HG02938 (cell line): ENCODE measurements at regions not wholly inside any gene's neighbourhood (a gene's known extent, or its start where the extent isn't known, plus 50 kb on each side); places are given as distances from the start of the nearest gene placed in this dataset.

Experiments used
- ATAC-seq: cut with Tn5 transposase; IDR thresholded peaks from one replicate; pipeline ENCODE4 v1.9.1; 2021; ENCODE audit warnings: mild to moderate bottlenecking, moderate library complexity; ENCODE audit not compliant: unreplicated experiment

DNA sequence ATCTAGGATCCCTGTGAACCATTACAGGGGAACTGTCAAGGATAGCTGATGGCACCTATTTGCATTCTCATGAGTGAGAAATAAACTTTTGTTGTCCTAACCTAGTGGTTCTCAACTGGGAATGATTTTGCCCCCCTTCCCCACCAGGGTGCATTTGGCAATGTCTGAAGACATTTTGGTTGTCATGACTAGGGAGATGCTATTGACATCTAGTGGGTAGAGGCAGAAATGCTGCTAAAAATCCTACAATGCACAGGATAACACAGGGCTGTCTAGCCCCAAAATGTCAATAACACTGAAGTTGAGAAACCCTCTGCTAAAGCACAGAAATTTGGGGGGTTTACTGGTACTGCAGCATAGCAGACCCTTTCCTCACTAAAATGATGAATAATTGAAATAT lies 140.9 kb upstream of the SRRM4 start:
- no peak for ATAC-seq

DNA sequence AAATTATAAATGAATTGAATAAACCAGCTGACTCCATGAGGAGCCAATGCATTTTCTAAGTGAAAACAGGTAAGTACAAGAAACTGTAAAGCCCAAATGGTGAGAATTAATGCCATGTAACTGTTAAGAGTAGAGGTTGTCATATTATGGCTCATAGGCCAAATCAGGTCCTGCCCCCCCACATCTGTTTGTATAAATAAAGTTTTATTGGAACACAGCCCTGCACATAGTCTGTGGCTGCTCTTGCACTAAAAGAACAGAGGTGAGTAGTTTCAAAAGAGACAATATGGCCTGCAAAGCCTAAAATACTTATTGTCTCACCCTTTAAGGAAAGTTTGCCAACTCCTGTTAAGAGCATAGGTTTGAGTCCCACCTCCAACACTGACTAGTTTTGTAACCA lies 140.5 kb upstream of the SRRM4 start:
- no peak for ATAC-seq

DNA sequence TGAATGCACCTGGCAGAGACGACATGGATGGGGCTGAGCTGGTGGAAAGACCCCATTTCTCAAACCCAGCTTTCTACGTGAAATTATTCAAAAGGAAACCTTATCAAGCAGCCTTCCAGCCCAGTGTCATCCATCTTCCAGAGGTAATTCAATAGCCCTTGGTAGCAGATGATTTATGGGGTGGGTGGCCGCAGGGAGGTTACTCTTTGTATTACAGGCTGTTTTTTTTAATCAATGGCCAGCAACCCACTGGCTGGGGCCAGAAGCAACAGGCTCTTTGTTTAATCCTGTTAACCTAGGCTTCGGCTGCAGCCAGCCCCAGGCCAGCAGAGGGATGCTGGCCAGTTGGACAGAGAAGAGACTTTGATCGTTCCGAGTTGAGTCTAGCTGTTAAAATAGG lies 139.8 kb upstream of the SRRM4 start:
- no peak for ATAC-seq

DNA sequence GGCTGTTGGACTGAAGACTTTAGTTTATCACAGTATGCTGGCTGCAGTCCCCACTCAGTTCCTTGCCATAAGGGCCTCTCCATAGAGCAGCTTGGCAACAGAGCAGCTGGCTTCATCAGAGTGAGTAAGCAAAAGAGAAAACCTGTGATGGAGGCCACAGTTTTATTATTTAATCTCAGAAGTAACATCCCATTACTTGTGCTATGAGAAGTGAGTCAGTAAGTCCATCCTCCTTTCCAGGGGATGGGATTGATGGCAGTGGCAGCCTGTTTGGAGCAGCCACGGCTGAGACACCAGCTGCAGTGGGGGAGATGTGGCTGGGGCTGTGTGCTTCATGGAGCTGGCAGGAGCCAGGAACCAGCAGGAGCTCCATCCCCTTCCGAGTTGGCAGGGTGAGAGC lies 138.5 kb upstream of the SRRM4 start:
- no peak for ATAC-seq

DNA sequence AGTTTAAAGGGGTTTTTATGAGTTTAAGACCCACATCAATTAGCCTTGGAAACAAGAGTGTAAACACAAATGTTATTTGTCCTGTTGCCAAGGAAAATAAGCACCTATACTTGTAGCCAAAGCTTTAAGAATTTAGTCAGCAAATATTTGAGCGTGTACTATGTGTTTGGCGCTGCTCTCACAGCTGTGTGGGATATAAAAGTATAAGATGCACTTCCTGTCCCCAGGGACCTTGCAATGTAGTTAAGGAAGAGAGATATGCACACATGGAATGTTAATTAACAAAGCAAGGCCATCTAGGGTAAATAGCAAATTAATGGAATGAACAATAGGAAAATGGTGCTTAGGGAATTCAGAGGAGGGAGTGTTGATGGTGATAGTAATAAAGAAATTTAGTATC lies 134.9 kb upstream of the SRRM4 start:
- ATAC-seq: no peak

DNA sequence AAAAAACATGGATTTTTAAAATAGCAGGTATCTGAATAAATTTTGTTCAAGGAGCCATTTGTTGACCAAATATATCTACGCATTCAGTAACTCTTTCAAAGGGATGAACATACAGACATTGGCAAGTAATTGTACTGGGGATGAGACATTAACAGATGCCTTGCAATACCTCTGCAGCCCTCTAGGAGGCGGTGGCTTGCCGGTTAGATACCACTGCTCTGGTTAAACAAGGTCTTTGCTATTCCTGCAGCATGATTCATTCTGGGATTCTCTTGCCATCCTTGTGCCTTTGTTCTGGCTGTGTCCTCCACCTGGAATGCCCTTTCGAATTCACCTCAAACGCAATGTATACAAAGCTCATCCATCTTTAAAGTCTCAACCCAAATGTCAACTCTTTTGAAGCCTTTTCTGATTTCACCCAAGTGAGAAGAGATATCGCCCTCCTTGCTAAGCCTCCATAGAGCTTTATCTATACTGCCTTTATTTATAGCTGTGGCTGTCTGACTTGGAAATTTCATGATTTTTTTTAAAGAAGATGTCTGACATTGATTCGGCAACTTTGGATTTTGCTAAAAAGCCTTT lies 131.0 kb upstream of the SRRM4 start:
- ATAC-seq: no peak

DNA sequence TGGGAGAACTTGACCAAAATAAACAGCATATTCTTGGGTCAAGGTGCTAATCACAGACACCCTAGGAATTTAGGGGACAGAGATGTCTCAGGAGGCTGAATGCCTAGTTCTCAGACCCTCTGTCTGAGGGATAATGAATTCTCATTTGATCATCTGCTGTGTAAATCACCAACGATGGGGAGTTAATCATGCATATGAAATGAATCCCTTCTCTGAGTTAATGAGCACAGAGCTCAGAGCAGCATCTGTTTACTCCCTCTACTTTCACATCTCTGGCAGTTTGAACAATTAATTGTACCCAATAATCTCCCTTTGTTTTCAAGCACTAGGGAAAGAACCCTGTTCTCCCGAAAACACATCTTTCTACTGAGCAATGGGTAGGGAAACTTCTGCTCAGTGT lies 129.4 kb upstream of the SRRM4 start:
- no peak for ATAC-seq

DNA sequence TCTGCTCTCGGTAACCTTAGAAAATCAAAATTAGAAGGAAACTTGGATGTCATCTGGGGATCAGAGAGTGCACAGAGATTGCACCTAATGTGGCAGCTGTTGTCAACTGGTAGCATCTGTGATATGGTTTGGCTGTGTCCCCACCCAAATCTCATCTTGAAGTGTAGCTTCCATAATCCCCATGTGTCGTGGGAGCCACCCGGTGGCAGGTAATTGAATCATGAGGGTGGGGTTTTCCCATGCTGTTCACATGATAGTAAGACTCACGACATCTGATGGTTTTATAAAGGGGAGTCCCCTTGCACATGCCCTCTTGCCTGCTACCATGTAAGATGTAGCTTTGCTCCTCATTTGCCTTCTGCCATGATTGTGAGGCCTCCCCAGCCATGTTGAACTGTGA lies 127.7 kb upstream of the SRRM4 start:
- ATAC-seq: no peak

DNA sequence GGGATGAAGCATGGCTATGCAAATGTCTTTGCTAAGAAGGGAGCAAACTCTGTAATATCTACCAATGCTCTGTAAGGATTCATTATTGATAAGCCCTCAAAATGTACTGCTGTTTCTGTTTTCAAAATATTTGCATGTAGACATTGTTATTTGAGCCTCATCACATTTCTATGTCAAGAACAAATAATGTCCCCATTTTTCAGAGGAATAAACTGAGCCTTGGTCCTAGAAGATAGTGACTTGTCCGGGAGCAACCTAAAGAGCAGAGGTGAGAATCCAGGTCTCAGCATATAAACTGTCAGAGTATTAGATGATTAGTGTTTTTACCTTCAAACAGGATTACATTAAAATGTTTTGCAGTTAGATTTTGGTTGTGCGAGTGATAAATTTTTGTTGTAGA lies 125.5 kb upstream of the SRRM4 start:
- ATAC-seq: no peak

DNA sequence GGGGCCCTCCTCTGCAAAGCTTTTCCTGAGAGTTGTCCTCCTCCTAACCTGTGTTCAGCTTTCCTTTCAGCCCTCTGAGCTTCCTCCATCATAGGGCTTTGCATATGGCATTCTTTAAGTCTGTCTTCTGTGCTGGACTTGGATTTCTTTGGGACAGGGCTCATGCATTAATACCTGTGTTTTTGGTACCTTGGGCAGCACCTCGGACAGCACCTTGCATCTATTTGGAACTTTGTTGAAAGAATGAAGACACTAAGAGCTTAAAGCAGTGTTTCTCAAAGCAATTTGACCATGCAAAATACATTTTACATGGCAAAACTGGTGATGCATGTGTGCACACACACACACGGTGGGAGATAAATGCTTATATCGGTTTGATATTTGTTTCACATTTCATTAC lies 115.0 kb upstream of the SRRM4 start:
- no peak for ATAC-seq

DNA sequence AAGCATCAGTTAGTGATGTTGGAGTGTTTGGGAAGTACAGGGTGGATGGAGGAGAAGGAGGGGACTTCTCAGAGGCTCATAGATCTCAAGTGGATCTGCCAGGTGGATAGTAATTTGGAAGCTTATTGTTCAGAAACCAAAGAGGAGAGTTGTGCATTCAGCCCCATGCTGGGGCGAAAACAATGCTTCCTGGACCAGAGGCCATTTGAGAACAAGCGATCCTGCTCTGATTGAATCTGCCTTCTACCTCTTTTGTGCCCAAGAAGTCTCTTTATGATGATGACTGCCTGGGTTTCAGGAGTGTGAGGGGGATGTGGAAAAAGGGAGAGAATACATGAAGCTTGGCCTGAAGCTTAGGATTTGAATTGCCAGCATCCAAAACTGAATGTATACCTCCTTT lies 110.8 kb upstream of the SRRM4 start:
- no peak for ATAC-seq

DNA sequence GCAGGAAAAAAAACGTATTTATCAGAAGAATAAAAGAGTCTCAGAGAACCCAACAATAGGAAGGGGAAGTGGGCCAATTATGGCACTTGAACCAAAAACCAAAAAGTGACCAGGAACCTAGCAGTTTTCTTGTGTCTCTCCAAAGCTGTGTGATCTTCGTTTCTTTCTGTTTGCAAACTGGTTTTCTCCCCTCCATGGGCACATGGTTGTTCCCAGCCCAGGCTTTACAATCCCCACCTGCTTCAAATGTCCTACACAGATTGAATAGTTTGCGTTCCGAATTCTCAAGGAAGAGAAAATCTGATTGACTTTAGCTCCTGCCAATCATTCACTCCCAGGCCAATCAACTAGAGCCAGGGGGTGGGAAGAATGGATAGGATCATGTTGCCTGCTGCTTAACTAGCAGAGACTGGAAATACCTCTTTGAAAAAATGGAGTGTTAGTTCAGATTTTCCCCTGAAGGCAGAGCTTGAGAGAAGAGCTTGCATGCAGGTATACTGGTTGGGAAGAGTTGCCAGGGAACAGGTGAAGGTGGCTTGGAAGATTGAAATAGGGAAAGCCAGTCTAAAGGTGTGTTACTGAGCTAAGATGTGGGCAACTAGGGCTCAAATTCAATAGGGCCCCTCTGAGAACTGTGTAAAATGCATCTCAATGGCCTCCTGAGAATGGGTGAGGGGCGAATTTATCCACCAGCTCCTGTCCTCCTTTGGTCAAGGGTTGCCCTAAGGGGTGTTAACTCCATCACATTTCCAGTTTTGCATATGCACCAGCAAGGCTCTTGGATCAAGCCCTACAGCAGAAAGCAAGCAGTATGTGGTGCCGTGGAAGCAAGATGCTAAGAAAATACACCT lies 106.4 kb upstream of the SRRM4 start:
- no peak for ATAC-seq

DNA sequence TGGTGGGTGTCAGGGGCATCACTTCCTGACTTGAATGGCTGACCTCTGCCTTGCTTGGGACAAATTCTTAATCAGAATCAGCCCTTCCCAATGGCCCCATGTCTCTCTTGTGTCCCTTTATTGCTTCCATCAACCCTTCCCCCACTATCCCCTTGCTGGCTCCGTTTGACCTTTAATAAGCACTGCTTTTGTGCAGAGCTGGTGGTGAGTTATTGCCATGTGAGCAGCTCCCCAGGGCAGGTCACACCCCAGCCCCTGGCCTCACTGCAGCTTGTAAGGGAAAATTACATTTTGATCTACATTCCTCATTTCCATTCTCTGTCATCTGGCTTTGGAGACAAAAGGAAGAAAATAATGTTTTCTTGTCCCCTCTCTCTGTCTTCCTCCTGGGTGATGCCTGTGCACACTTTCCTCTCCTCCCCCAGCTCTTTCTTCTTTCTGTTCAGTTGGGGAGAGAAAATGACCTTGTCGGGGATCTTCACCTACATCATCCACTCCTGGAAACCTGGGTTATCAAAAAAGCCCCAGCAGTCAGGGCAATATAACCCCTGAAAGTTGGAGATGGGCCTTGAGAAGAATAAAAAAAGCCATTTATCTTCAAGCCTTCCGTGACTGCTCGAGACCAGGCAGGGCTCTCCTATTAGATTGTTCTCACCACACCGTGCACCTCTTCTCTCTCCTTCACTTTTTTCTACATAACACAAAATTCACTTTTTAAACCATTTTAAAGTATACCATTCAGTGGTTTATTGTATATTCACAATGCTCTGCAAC lies 100.4 kb upstream of the SRRM4 start:
- ATAC-seq: no peak

DNA sequence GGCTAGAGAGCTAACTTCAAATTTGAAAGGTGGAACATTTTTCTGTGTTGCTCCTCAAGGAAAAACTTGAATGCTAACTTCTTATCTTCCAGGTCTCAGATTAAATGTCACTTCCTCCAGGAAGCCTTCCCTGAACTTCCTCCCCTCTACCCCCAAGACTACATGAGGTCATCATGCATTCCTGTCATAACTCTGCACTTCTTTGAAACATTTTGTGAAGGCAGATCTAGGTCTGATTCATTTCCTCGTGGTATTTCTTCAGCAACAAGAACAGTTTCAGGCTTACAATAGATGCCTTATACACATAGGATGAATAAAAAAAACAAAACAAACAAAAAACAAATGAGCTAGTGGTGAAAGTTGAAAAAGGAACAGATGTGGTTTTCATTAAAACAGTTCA lies 97.1 kb upstream of the SRRM4 start:
- ATAC-seq: no peak

DNA sequence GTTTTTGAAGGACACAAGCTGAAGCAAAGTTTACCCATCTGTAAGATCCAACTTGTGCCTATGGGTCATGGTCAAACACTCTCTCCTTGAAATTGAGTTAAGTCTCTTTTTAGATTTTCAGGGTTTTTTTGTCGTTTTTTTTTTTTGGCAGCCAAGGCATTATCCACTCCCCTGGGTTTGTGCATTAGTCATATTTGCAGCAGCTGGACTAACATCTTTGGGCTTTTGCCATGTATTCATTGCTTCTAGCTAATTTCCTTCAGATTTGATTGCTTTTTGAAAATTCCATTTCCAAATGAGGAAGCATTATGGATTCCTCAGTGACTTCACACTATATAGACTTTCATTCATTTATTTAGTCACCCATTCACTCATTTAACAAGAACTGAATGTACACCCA lies 80.3 kb upstream of the SRRM4 start:
- no peak for ATAC-seq

DNA sequence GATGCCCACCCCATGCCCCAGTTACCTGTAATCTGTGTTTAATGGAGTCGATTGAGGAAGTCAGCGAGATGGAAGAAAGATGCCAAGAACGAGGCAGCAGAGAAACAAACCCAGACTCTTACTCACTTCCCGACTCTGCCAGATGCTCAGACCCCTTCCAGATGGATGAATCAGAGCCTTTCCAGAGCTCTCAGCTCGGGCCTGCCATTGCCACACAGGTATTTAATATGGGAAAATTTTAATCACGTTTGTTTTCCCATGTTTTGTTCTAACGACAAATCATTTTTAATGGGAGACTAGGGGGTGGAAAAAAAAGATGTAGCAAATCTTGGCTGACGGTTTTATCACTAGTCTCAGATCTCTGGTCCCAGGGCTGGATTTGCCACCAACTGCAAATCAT lies 72.5 kb upstream of the SRRM4 start:
- no peak for ATAC-seq

DNA sequence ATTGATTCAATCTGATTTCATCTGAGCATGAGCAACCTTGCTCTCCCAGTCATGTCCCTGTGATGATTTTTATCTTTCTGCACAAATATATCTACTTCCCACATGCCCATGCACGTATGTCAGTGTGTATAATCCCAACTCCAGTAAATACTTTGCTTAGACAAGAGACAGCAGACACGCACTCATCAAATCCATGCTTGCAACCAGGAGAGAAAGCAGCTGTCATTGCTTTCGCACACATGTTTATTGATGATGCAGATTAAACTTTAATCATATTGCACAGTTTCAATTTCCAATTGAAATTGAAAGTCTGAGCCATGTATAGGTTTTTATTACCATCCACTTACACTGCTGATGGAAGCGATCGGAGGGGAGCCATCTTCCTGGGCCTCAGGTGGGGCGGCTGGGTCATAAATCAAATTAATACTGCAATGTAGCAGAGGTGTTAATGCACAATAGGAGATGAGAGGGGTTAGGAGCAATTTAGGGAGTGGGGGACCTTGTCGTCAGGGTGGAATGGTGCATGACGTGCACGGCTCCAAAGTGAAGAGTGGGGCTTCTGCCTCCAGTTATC lies 68.6 kb upstream of the SRRM4 start:
- no peak for ATAC-seq

DNA sequence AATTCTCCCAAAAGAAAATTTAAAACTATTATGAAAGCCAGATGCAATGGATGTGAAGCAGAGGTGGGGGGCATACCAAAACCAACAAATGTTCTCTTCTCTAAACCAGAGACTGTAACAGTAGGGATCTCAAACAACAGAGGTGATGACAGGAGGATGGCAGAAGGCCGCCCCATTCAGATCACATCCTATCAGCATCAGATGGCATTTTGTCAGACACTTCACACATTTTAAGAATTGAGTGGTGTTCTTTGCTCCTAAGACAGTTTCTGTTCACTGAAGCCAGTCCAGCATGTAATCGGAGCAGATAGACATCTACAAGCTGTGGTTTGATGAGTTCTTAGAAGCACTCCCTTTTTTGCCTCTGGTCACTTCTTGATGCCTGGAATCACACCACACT lies 59.6 kb upstream of the SRRM4 start:
- ATAC-seq: no peak

DNA sequence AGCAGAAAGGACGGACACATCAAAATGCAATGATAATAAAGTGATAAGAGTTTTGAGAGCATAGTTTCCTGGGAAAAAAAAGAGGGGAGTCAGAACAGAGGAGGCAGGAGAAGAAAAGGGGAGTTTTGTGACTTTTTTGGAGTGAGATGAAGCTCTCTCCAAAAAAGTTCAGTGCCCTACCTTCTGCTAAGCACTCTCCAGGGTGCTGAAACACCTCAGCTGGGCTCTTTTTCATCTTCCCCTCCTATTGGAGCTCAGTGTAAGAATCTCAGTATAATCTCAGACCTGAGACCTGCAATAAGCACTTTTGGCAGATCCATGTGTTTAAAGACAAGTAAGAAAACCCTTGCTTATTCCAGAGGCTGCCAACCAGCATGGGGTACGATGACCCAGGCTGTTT lies 58.9 kb upstream of the SRRM4 start:
- no peak for ATAC-seq

DNA sequence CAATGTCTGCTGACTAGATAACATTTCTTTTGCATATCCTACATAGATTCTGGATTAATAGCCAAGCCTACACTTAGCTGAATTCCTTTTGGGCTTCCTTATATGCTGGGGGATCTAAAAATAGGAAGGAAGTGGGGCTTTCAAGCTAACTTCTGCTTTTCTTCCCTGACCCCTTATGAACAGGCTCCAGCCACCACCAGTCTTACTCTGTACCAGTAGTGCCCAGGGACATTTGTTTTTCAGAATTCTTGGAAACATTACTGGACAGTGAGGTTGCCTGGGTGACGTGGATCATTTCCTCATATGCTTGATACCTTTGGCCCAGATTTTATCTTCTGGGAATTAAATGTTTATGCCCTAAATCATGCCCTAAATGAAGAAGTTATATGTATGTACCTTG lies 55.9 kb upstream of the SRRM4 start:
- no peak for ATAC-seq

DNA sequence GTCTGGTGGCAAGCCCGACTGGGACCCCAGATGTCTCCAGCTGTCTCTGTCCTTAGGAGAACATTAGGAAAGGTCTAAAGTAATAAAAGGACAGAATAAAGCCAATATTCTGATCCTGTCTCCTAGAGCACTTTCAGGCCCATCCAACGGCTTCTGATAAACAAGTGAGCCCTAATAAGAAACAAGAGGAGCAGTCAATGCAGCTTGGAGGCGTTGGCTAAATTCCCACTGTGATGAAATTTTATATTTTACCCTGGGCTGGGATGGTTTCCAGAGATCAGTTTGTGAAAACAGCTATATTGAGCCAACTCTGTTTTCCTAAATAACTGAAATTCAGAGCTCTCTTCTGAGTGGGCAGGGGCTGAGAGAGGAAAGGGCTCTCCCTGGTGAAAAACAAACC lies 55.5 kb upstream of the SRRM4 start:
- ATAC-seq: no peak
